ENCODE measurements at regions not wholly inside any gene's neighbourhood (a gene's known extent, or its start where the extent isn't known, plus 50 kb on each side); places are given as distances from the start of the nearest gene placed in this dataset.

DNA sequence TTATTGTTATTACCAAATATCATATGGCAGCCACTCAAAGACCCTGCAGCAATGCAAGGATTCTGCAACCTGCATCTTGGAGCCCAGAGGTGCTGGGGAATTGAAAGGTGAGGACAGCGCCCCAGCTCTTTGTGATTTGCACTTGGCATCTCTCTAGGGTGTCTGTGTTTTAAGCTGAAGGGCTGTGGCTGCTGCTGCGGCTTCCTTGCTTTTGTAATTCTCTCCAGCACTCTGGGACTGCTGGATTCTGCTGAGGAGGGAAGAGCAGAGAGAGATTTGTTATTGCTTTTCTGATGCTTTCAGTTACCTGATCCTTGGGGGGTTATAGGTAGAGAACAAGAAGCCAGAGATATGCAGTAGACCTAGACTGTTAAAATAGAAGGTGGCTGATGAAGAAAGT is 562.4 kb downstream of the EBF1 start:
- no peak for DNase-seq (ENCODE audit: low read depth)
- TF ChIP-seq, protein P1, sequence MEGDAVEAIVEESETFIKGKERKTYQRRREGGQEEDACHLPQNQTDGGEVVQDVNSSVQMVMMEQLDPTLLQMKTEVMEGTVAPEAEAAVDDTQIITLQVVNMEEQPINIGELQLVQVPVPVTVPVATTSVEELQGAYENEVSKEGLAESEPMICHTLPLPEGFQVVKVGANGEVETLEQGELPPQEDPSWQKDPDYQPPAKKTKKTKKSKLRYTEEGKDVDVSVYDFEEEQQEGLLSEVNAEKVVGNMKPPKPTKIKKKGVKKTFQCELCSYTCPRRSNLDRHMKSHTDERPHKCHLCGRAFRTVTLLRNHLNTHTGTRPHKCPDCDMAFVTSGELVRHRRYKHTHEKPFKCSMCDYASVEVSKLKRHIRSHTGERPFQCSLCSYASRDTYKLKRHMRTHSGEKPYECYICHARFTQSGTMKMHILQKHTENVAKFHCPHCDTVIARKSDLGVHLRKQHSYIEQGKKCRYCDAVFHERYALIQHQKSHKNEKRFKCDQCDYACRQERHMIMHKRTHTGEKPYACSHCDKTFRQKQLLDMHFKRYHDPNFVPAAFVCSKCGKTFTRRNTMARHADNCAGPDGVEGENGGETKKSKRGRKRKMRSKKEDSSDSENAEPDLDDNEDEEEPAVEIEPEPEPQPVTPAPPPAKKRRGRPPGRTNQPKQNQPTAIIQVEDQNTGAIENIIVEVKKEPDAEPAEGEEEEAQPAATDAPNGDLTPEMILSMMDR (conservative IDR thresholded peaks at IDR 0.05; ENCODE audit: low read depth, low read length): no peak
- H3K4me3 ChIP-seq (ENCODE audit: low read depth, low read length): no peak overlapping the region

DNA sequence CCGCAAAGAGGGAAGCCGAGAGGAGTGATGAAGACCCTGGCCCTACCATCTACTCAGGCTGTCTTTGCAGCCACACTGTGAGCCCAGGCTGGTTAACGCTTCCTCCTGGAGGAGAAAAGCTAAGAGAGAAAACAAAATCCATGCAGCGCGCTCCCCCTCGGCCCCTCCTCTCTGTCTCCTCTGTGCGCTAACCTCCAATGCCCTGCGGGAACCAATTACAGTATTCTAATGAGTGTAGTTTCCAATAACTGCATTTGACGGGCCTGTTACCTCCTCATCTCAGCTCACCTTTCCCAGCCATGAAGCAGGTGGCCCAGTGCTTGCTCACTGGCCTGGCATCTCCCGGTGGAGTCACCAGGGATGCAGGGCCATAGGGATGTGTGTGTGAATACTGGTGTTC is 565.5 kb downstream of the EBF1 start:
- no peak overlapping the region for H3K4me3 ChIP-seq (ENCODE audit: low read depth, low read length)
- TF ChIP-seq, protein P1 (conservative IDR thresholded peaks at IDR 0.05; ENCODE audit: low read depth, low read length): no peak
- DNase-seq (ENCODE audit: low read depth): no peak

DNA sequence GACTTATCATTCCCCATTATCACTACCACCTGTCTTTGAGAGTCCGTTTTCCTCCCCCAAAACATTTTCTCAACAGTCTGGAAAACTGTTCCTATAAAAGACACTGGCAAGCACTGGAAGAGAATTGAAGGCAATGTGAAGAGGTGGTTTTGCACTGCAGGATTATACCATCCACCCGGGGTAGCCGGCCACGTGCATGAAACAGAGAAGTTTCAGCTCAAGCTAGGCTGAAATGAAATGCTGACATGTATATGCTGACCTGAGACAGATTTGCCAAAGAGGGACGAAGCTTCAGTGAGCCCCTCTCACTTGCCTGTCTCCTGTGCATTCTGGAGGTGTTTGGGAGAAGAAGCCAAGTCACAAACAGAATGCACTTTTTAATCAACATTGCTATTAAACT is 567.0 kb downstream of the EBF1 start:
- TF ChIP-seq, protein P1 (conservative IDR thresholded peaks at IDR 0.05; ENCODE audit: low read depth, low read length): no peak
- H3K4me3 ChIP-seq (ENCODE audit: low read depth, low read length): no peak overlapping the region
- no peak for DNase-seq (ENCODE audit: low read depth)

DNA sequence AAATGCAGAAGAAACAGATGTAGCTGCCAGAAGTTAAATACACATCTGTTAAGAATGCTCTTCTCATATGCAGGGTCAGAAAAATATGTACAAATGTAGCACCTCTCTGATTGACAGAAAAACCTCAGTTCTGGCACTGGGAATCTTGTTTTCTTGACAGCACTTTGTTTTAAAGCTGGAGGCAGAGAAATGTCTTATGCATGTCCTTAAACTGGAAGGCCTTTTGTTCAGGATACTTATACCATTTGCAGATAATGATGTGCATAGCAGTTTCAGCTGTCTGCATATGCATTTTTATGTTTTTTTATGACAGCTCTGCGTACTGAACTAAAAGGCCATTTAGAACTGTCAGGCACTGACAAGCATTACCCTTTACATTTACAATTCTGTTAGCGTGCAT is 567.9 kb downstream of the EBF1 start:
- TF ChIP-seq, protein P1 (conservative IDR thresholded peaks at IDR 0.05; ENCODE audit: low read depth, low read length): no peak
- DNase-seq (ENCODE audit: low read depth): no peak
- no peak overlapping the region for H3K4me3 ChIP-seq (ENCODE audit: low read depth, low read length)

DNA sequence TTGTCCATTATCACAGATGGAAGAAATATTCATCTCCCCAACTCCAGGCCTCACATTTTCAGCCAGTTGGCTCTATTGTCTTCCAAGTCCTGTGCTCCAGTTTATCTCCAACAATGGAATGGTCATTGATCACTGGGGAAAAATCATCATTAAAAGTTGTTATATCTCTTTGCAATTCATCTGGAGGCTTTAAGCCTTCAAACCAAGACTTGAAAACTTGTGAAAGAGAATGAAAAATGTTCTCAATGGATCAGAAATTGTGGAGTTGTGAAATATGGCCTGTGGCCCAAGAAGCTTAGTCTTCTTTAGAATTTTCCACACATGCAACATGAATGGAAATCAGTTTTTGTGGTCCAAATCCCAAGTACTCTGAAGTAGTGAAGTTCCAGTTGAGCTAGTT is 569.6 kb downstream of the EBF1 start:
- TF ChIP-seq, protein P1 (conservative IDR thresholded peaks at IDR 0.05; ENCODE audit: low read depth, low read length): no peak
- no peak overlapping the region for H3K4me3 ChIP-seq (ENCODE audit: low read depth, low read length)
- DNase-seq (ENCODE audit: low read depth): no peak

DNA sequence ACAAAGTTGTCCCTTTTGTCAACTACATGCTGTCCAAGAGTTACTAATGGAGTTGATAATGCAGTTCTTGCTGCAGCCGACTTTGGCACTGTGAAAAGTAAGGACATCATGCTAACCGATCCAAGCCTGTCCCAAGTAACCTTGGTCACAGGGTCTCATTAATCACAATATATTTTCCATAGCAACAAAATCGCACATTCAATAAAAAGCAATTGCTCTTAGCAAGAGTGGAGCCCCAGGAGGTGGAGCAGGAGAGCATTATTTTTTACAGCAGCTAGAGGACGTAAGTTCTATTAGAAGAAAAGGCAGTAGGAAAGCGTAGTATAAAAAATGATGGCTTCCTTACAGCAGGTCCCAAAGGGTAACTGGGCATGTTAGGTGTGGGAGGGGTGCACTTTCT is 570.3 kb downstream of the EBF1 start:
- no peak for DNase-seq (ENCODE audit: low read depth)
- TF ChIP-seq, protein P1 (conservative IDR thresholded peaks at IDR 0.05; ENCODE audit: low read depth, low read length): no peak
- no peak overlapping the region for H3K4me3 ChIP-seq (ENCODE audit: low read depth, low read length)

DNA sequence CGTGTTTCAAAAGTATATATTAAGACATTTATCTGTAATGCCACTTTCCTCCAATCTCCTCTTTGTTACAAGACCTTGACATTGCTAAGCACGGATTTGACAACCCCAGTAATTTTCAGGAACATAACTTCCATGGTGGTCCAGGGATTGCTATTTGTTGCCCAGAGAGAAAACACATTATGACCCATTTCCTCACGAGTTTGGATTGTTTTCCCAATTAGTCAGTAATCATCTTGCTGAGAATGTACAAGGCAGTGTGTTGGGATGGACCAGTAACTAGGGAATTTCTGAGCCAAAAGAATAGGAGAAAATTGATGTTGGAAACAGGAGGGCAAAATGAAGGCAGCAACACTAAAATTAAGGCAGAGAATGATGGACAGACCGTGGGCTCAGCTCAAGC is 574.1 kb downstream of the EBF1 start:
- DNase-seq (ENCODE audit: low read depth): no peak
- H3K4me3 ChIP-seq (ENCODE audit: low read depth, low read length): no peak overlapping the region
- TF ChIP-seq, protein P1 (conservative IDR thresholded peaks at IDR 0.05; ENCODE audit: low read depth, low read length): no peak
